HG03175 (cell line): ENCODE measurements at regions not wholly inside any gene's neighbourhood (a gene's known extent, or its start where the extent isn't known, plus 50 kb on each side); places are given as distances from the start of the nearest gene placed in this dataset.

Source experiments
- ATAC-seq: cut with Tn5 transposase; IDR thresholded peaks from one replicate; pipeline ENCODE4 v1.9.1; 2021; ENCODE audit warnings: mild to moderate bottlenecking, moderate library complexity; ENCODE audit not compliant: unreplicated experiment

DNA sequence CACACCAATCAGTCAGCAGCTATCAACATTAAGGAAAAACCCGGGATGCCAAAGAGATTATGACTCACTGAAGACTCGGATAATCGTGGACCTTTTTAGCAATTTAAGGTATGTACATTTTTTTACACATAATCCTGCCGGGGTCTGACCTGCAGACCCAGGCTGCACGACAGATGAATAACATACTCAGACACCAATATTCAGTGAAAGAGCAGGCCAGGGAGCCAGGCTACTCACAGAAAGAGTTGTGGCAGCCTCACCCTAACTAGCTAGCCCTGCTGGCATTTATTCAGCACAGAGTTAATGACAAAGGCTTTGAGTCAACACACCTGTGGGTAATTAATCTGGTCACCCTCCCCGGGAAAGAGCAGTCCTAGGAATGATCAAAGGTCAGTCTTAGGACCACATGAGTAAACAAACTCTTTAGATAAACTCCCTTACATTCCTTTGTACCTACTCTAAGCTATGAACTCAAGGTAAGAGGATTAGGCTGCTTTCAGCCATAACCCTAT, 727.5 kb downstream of the TBL1XR1 start:
- no peak for ATAC-seq

DNA sequence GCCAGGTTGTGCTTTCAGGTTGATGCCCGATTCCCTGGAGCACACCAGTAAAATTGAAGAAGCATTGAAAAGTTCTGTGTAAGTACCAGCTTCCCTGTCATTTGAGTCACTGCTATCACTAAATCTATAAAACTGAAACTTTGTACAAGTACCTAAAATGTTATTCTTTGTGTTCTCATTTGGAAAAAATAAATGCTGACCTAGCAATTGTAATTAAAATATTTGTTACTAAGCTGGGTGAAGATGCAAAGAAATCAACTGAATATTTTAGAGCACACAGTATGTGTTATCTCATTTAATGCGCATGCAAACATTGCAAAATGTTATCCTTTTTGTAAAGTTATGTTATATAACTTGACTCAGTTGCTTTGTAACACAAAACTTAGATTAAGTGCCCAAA, 733.7 kb downstream of the TBL1XR1 start:
- ATAC-seq, result no peak

DNA sequence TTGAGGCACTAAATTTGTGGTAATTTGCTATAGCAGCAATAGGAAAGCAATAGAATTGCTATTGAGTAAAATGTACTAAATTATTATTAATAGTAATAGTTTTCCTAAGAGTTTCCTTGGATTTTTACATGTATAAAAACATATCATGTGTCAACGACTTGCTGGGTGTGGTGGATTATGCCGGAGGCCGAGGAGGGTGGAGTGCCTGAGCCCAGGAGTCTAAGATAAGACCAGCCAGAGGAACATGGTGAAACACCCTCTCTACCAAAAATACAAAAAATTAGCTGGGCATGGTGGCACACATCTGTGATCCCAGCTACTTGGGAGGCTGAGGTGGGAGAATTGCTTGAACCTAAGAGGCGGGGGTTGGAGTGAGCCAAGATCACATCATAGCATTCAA, 749.9 kb downstream of the TBL1XR1 start:
- no peak for ATAC-seq

DNA sequence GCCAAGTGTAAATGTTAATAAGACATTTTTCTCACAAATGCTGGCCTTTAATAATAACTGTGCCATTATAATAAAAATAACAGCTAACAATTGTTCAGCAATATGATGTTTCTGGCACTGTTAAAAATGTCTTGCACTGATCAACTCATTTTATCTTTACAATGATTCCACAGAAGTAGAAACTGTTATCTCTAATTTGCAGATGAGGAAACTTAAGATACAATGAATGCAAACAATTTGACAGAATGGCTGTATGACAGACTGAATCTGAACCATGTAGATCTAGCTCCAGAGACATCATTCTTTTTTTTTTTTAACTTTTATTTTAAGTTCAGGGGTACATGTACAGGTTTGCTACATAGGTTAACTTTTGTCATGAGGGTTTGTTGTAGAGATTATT, 755.0 kb downstream of the TBL1XR1 start:
- no peak for ATAC-seq

DNA sequence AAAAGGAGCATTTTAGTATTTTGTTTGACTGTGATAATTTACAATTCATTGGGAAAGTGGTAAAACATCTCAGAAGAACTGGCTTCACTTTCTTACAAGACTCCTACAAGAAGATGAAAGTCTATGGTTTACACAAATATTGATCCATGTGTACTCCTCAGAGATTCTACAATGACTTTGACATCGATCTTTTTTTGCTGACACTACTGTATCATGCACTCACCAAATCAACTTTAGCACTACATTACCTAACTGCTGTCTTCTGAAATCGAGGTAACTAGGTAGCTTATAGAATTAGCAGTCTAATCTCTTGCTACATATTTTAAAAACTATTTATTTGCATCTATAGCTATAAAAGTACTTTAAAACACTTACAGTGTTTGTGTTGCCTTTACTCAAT, 757.6 kb downstream of the TBL1XR1 start:
- no peak for ATAC-seq

DNA sequence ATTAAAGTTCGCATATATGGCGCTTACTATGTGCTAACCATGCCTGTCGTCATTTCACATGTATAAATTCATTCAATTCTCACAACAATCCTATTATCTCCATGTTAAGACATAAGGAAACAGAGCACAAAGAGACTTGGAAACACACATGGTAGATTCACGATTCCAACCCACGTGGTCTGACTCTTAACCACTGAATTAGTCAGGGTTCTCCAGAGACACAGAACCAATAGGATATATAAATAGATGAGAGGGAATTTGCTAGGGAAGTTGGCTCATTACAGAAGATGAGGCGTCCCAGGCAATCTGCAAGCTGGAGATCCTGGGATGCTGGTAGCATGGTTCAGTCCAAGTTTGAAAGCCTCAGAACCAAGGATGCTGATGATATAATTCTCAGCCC, 765.3 kb downstream of the TBL1XR1 start:
- no peak for ATAC-seq

DNA sequence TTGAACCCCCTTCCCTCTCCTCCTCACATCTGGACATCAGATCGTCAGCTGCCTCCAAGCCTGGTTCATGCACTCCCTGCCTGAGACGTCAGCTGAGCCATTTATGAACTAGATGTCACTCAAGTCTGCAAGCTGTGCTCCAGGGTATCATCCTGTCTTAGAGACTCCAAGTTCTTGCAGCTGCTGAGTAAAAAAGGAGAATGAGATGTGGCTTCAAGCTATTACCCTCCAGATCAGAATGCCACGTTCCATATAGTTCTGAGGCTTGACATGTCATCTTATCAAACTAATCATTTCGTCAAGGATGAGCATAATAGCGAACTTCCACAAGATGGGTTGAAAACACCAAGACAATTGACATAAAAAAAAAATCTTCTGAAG, 766.3 kb downstream of the TBL1XR1 start:
- no peak for ATAC-seq

DNA sequence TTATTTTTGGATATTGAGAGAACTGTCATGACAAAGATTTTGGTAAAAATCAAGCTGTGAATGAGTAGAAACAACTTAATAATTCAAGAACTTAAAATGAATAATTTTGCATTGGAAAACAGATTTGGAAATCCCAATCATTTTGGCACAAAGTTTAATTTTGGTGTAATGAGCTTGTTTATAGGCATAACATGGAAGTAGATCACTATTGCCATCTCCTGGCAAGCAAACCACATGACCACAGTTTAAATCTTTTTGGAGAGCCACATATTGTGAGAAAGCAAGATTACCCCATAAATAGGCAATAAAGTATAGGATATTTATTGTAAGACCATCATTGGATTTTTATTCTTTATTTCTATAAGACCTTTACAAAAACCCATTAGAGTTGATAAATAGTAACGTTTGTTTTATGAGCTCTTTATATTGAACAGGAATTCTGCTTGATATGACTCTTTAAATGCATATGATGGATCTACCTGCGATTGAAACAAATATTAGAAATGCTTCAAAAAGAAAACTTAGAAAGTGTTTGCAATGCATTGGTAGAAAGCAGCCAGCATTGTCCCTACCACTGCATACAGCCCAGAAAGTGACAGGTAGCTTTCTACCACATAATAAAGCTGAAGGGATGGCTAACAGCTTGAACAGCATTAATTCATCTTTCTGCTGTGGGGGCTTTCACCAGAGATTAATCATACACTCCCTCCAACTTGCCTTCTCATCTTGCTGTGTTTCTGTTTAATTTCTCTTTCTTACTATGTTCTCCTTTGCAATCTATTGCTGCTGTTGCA, 766.8 kb downstream of the TBL1XR1 start:
- ATAC-seq, result no peak

DNA sequence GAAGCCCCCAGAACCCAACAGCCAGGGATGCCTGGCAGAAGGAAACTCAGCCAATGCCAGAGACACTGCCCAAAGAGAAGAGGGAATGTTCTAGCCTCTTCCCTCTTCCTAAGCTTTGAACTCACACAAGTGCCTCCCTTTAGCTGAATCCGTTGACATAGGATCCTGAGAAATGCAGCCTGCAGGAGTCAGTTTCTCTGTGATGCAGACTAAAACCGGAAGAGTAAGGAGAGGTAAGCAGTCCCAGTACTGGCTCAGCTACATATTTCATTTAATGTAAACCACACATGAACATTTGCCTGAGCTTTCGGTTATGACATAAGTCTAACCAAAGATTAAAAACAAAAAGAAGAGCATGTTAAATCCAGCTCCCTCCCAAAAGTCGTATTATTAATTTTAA, 768.7 kb downstream of the TBL1XR1 start:
- no peak for ATAC-seq

DNA sequence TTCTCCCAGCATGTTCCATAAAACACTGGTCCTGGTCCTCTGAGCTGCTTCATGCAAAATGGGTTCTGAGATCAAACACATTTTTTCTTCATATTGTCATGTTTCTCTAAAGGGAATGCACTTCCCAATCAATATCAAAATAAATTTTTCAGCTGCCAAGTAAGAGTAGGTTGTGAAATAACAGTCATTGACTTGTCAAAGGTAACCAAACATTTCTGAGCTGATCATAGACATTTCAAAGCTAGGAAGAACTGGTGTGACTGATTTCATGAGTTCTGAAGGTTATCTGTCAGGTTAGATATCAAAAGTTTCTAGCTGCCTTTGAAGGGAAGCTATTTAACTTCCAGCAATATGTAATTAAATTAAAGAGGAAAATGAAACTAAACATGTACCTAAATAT, 770.9 kb downstream of the TBL1XR1 start:
- no peak for ATAC-seq

DNA sequence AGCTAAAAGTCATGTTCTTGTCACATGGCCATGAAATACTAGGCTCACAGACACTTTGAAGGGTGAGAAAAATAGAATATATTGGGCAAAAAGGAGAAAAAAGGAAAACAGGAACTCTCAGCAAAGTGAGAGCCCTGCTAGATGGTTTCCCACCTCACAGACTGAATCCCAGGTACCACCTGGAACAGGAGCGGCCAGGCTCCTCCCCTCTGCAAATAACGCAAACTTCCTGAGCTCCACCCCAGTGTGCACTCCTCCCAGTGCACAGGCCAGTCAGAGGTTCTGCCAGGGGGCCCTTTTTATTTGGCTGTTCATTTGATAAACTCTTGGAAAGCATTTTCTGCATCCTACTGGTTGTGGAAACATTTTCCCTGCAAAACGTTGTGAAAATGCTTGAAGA, 780.4 kb downstream of the TBL1XR1 start:
- no peak for ATAC-seq

DNA sequence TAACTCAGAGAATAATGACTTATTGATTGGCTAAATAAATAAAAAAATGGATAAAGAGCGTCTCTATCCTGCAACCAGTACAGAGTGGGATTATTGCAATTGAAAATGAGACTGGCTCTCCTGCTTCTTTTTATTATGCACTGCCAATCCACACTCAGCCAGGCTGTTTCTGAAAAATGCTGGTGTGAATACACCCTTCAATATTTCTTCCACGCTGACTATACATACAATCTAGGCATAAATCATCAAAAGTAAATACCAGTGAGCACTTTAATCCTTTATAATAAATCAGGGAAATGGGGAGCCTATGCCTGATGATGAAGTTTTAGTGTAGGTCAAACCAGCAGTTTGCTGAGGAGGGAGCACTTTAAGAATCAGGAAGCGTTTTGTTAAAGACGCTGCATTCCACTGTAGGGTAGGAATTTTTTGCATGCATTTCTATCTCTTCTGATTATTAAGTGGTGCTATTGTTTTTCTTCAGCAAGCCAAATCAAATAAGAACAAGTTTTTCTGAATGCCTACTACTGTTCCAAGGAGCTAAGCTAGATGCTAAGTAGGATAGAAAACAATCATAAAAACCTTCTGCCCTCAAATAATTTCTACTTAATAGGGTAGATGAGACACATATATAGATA, 781.5 kb downstream of the TBL1XR1 start:
- ATAC-seq, result no peak

DNA sequence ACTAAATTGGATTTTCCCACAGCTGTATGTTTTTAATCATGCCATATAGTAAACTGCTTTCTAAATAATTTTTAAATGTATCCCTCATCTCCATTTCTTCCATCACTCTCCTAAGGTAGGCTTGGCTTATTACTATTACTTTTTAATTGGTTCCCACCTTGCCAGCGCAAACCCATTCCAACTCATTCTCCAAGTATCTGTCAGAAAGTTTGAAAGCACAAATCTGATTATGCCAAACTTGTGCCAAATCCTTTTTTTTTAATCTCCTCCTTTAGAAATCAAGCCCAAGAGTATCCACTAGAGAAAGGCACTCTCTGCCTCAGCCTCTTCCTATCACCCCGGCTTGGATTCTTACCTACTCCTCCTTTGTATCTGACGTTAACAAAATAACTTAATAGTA, 784.5 kb downstream of the TBL1XR1 start:
- ATAC-seq, result no peak

DNA sequence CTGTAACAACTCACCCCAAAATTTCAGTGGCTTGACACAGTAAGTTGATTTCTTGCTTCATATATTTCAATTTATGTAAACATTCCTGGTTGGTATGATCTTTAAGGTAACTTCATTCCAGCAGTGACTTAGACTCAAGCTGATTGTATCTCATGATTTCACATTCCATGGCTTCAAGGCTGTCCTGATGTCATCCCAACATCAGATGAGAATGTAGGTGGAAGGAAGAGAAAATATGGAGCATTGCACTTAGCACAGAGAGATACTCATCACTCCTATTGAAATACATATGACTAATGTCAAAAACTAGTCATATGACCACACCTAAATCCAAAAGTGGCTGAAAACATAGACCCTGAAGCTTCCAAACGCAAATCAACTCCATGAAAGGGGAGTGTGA, 793.8 kb downstream of the TBL1XR1 start:
- no peak for ATAC-seq

DNA sequence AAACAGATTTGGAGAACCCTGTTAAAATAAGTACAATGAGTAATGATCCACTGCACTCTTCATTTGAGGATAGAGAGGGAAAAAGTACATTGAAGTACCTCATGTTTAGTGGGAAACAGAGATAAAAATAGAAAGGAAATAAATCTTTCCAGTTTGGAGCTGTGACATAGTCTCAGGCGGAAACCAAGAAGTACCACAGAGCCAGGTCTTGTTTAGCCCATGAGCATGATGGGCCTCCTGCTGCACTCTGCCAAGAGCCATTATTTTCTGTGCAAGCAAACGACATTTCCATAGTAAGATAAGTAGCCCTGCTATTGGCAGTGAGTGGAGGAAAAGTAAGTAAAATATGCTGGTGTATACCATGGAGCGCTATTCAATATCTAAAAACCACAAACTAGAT, 796.1 kb downstream of the TBL1XR1 start:
- ATAC-seq, result no peak

DNA sequence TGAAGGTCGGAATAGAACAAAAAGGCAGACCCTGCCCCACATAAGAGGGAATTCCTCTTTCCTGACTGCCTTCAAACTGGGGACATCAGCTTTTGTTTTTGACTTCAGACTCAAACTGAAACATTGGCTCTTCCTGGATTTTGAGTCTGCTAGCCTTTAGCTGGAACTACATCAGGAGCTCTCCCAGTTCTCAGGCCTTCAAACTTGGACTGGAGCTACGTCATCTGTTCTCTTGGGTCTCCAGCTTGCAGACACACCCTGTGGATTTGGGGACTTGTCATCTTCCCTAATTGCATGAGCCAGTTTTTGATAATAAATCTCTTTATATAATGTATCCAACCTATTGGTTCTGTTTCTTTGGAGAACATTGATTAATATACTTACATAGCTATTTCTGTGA, 798.1 kb downstream of the TBL1XR1 start:
- ATAC-seq, result no peak

DNA sequence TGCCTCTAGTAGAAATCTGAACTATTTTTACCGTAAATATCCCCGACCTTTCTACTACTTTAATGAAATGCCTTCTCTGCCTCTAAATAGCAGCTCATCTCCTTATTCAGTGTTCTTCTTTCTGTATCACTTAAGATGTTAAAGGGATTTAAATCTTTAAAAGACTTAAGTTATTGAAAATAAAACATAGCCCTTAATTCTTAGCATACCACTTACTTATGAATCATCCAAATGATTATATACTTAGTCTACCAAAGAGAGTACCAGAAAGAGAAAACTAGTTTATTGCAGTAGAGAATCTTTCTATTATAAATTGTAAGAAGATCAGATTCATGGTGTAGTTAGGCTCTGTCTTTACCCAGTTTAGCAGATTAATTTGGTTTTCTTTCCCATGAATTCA, 802.0 kb downstream of the TBL1XR1 start:
- ATAC-seq, result no peak

DNA sequence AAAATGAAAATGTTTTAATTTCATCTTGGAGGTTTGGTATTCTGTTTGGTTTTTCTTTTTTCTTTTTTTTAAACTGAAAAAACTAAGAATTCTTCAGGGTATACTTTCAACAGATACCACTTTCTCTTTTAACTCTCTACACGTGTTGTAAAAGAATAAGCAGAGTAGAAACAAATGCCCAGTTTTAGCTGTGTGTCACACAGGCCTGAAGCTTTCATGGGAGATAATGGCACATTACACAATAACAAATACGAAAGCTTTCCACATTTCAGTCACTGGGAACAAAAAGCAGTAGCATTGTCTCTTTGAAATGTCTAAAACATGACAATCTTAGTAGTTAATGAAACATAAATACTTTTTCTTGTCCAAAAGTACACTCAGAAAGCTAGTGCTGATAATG, 818.5 kb downstream of the TBL1XR1 start:
- ATAC-seq, result no peak

DNA sequence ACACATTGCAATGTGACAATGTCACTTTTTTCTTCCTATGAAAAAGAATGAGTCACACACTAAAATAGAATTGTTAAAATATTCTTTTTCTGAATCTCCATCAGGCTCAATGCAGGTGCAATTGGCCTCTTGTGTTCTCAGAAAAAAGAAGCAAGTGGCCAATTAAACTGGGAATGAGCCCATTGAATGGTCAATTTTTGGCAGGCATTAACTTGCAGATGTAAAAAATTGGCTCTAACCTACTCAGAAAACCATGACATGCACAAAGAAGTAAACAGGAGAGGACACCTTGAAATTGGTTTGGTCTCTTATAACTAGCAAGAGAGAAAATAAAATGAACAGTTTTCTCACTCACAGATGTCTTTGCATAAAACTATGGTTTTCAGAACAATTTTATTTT, 820.8 kb downstream of the TBL1XR1 start:
- ATAC-seq, result no peak

DNA sequence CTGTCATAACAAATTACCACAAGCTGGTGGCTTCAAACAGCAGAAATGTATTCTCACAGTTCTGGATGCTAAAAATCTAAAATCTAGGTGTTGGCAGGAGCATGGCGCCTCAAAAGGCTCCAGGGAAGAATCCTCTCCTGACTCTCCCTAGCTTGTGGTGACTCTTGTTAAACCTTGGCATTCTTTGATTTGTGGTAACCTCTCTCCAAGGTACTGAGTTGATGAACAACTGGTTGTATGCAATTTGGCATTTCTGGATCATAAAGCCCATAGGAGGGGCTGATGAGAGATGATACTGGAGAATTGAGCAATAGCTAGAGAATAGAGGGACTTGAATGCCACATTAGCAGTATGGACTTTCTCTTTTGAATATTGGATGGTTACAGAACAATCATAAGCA, 821.8 kb downstream of the TBL1XR1 start:
- no peak for ATAC-seq

DNA sequence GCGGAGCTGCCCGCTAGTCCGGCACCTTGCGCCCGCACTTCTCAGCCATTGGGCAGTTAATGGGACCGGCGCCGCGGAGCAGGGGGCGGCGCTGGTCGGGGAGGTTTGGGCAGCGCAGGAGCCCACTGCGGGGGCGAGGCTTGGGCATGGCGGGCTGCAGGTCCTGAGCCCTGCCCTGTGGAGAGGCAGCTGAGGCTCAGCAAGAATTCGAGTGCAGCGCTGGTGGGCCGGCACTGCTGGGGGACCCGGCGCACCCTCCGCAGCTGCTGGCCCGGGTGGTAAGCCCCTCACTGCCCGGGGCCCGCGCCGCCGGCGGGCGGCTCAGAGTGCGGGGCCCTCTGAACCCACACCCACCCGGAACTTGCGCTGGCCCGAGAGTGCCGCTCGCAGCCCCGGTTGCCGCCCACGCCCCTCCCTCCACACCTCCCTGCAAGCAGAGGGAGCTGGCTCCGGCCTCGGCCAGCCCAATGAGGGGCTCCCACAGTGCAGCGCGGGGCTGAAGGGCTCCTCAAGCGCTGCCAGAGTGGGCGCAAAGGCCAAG, 835.0 kb downstream of the TBL1XR1 start:
- ATAC-seq, result no peak

DNA sequence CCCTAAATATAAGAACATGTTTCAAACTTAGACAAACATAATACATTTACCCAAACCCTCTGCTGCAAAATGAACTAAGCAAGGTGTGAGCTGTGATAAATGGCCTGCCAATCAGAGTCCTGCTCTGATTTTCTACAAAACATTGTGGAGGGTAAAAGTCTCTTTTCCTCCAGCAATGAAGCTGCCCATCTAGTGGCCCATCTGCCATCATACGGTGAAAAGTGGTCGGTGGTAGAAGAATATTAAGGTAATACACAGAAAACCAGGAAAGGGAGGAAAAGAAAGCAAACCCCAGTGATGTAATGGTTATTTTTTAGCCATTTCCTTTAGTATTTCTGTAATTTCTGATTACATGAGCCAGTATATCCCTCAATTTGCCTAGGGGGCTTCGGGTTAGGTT, 838.1 kb downstream of the TBL1XR1 start:
- no peak for ATAC-seq
